Peyer's patch (tissue), 4 donors: ENCODE measurements at regions not wholly inside any gene's neighbourhood (a gene's known extent, or its start where the extent isn't known, plus 50 kb on each side); places are given as distances from the start of the nearest gene placed in this dataset.

Experiments
- POLR2A ChIP-seq, 2 donors: fragments of 450-650 bp; IDR thresholded peaks; one replicate each; pipeline ENCODE4 v1.5.1; 2017; ENCODE audit warnings: antibody characterized with exemption in 2 of 2, mild to moderate bottlenecking in 2 of 2, moderate library complexity in 2 of 2
- TF ChIP-seq, protein P1 (sequence below), 6 experiments: fragments of 450-650 bp in 4 of 6; fragments of 200-600 bp in 2 of 6; sonication (generic) in 1 of 6; IDR thresholded peaks; one replicate each; pipeline ENCODE4 v1.5.1; 2017 to 2019; ENCODE audit warnings: antibody characterized with exemption in 6 of 6, mild to moderate bottlenecking in 3 of 6, moderate library complexity in 1 of 6

DNA sequence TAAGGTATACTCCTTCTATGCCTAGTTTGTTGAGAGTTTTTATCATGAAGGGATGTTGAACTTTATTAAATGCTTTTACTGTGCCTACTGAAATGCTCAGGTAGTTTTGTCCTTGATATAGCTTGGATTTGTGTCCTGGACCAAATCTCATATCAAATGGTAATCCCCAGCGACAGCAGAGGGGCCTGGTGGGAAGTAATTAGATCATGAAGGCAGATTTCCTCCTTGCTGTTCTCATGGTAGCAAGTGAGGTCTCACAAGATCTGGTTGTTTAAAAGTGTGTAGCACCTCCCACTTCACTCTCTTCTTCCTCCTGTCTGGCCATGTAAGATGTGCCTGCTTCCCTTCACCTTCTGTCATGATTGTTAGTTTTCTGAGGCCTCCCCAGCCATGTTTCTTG is 78.2 kb downstream of the KIF2B start:
- TF ChIP-seq, protein P1, sequence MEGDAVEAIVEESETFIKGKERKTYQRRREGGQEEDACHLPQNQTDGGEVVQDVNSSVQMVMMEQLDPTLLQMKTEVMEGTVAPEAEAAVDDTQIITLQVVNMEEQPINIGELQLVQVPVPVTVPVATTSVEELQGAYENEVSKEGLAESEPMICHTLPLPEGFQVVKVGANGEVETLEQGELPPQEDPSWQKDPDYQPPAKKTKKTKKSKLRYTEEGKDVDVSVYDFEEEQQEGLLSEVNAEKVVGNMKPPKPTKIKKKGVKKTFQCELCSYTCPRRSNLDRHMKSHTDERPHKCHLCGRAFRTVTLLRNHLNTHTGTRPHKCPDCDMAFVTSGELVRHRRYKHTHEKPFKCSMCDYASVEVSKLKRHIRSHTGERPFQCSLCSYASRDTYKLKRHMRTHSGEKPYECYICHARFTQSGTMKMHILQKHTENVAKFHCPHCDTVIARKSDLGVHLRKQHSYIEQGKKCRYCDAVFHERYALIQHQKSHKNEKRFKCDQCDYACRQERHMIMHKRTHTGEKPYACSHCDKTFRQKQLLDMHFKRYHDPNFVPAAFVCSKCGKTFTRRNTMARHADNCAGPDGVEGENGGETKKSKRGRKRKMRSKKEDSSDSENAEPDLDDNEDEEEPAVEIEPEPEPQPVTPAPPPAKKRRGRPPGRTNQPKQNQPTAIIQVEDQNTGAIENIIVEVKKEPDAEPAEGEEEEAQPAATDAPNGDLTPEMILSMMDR (IDR thresholded peaks at IDR 0.05), result no peak
- no peak for TF ChIP-seq POLR2A (IDR thresholded peaks at IDR 0.05)
